Astrocyte of the spinal cord (primary cell): ENCODE measurements at regions not wholly inside any gene's neighbourhood (a gene's known extent, or its start where the extent isn't known, plus 50 kb on each side); places are given as distances from the start of the nearest gene placed in this dataset.

Source experiments
- DNase-seq: peaks from one replicate; pipeline ENCODE4 v3.0.0; 2011; ENCODE audit warnings: low read depth, low spot score
- H3K4me3 ChIP-seq: 2 replicates; pipeline ENCODE4 v1.5.1; 2011; ENCODE audit warnings: low read depth, mild to moderate bottlenecking, low read length, moderate library complexity
- CTCF ChIP-seq: IDR thresholded peaks from 2 replicates; pipeline ENCODE4 v1.5.1; 2012; ENCODE audit warnings: low read depth, mild to moderate bottlenecking, low read length, inconsistent platforms
- in situ Hi-C: cut with HindIII; loops from 2 replicates; pipeline ENCODE4 v1.10.0; 2017; ENCODE audit warnings: low sequenced_read_pairs

- in situ Hi-C loops = no loop called here
- no peak overlapping the region for H3K4me3 ChIP-seq
- no peak for TF ChIP-seq CTCF
- no peak for DNase-seq
Measured at GRCh38 chr7:1307828-1308227, 75.2 kb downstream of the UNCX start.

- H3K4me3 ChIP-seq = no peak overlapping the region
- no peak for DNase-seq
- in situ Hi-C loops = no loop called here
Measured at GRCh38 chr7:1309290-1309689, 76.6 kb downstream of the UNCX start.

GRCh38 chr7:1309996-1310395 lies 77.3 kb downstream of the UNCX start:
- H3K4me3 ChIP-seq = no peak overlapping the region
- in situ Hi-C loops = no loop called here
- DNase-seq = no peak
- no peak for TF ChIP-seq CTCF

More at GRCh38 chr7:1309290-1309689, 76.6 kb downstream of the UNCX start:
- TF ChIP-seq CTCF = no peak

GRCh38 chr7:1310936-1311335 lies 78.3 kb downstream of the UNCX start:
- no peak for DNase-seq
- in situ Hi-C loops = no loop called here
- no peak overlapping the region for H3K4me3 ChIP-seq

GRCh38 chr7:1311406-1312135 lies 78.9 kb downstream of the UNCX start:
- in situ Hi-C loops = no loop called here
- no peak for TF ChIP-seq CTCF
- DNase-seq = no peak
- H3K4me3 ChIP-seq = no peak overlapping the region

More at GRCh38 chr7:1310936-1311335, 78.3 kb downstream of the UNCX start:
- TF ChIP-seq CTCF = no peak

GRCh38 chr7:1312136-1313070 lies 79.7 kb downstream of the UNCX start:
- in situ Hi-C loops = no loop called here
- TF ChIP-seq CTCF = no peak
- no peak for DNase-seq
- H3K4me3 ChIP-seq = no peak overlapping the region
